IMR-90 (cell line): ENCODE measurements at regions not wholly inside any gene's neighbourhood (a gene's known extent, or its start where the extent isn't known, plus 50 kb on each side); places are given as distances from the start of the nearest gene placed in this dataset.

Source experiments
- ATAC-seq: fragments of 200-7000 bp; cut with Tn5 transposase; 2 replicates; pipeline ENCODE4 v1.9.1; 2020; ENCODE audit warnings: low read depth, mild to moderate bottlenecking, moderate library complexity
- BruUV-seq: library from RNA; stranded (reverse); fragments of 400-500 nt; replicated peaks from 2 replicates; lab custom pipeline; 2021; lab: Mats Ljungman, UMichigan
- CTCF ChIA-PET: fragments of 300-600 bp; formaldehyde crosslinking; extraction: SDS; loops from one replicate; lab custom pipeline; 2021; ENCODE audit warnings: antibody characterized with exemption; lab: Yijun Ruan, JAX
- POLR2A ChIA-PET: fragments of 300-600 bp; sonication (Branson Sonifier 250); formaldehyde crosslinking; loops from one replicate; lab custom pipeline; 2022; ENCODE audit warnings: antibody characterized with exemption; ENCODE audit not compliant: unreplicated experiment; lab: Charles Lee
- DNase-seq: peaks from one replicate; pipeline ENCODE4 v3.0.0; 2013
- H2AFZ ChIP-seq: replicated peaks from 2 replicates; pipeline ENCODE3; 2013; ENCODE audit warnings: low read length, mild to moderate bottlenecking; ENCODE audit not compliant: poor library complexity
- H2AK5ac ChIP-seq: 2 replicates; pipeline ENCODE4 v1.6.1; 2013; ENCODE audit warnings: low read depth, low read length, inconsistent platforms
- H2AK9ac ChIP-seq: replicated peaks from 2 replicates; pipeline ENCODE3; 2013; ENCODE audit warnings: mild to moderate bottlenecking, low read depth, low read length, moderate library complexity; ENCODE audit not compliant: poor library complexity
- H2BK120ac ChIP-seq: 2 replicates; pipeline ENCODE4 v1.6.1; 2013; ENCODE audit warnings: low read depth, low read length, inconsistent platforms
- H2BK15ac ChIP-seq: 3 replicates; pipeline ENCODE4 v1.6.1; 2013; ENCODE audit warnings: low read depth, low read length, inconsistent platforms
- H2BK20ac ChIP-seq: 2 replicates; pipeline ENCODE4 v1.6.1; 2013; ENCODE audit warnings: low read depth, mild to moderate bottlenecking, inconsistent platforms, low read length, moderate library complexity
- H2BK5ac ChIP-seq: 2 replicates; pipeline ENCODE4 v1.6.1; 2013; ENCODE audit warnings: mild to moderate bottlenecking, low read depth, low read length, inconsistent platforms; ENCODE audit not compliant: poor library complexity, severe bottlenecking
- H3K14ac ChIP-seq: replicated peaks from 2 replicates; pipeline ENCODE4 v1.6.1; 2013; ENCODE audit warnings: low read depth, low read length, inconsistent platforms
- H3K18ac ChIP-seq: 2 replicates; pipeline ENCODE4 v1.6.1; 2013; ENCODE audit warnings: low read depth, low read length, control low read depth
- H3K23ac ChIP-seq: 2 replicates; pipeline ENCODE4 v1.6.1; 2013; ENCODE audit warnings: low read depth, low read length, inconsistent platforms
- H3K27ac ChIP-seq: 2 replicates; pipeline ENCODE4 v1.5.1; 2013; ENCODE audit warnings: mild to moderate bottlenecking, control low read depth, low read length; ENCODE audit not compliant: insufficient read depth
- H3K27me3 ChIP-seq: 2 replicates; pipeline ENCODE4 v1.6.1; 2013; ENCODE audit warnings: low read length; ENCODE audit not compliant: control insufficient read depth, insufficient read depth
- H3K36me3 ChIP-seq: 2 replicates; pipeline ENCODE4 v1.6.1; 2013; ENCODE audit warnings: low read length, mixed read lengths; ENCODE audit not compliant: control insufficient read depth, insufficient read depth
- H3K4ac ChIP-seq: 2 replicates; pipeline ENCODE4 v1.6.1; 2013; ENCODE audit warnings: low read depth, low read length, inconsistent platforms
- H3K4me1 ChIP-seq: 2 replicates; pipeline ENCODE4 v1.6.1; 2013; ENCODE audit warnings: low read length, mixed read lengths; ENCODE audit not compliant: control insufficient read depth, insufficient read depth
- H3K4me2 ChIP-seq: 2 replicates; pipeline ENCODE4 v1.6.1; 2013; ENCODE audit warnings: low read depth, mild to moderate bottlenecking, control low read depth, low read length, moderate library complexity
- H3K4me3 ChIP-seq: 2 replicates; pipeline ENCODE4 v1.5.1; 2013; ENCODE audit warnings: low read depth, mild to moderate bottlenecking, control low read depth, low read length, moderate library complexity; ENCODE audit not compliant: insufficient read depth
- H3K56ac ChIP-seq: 2 replicates; pipeline ENCODE4 v1.6.1; 2013; ENCODE audit warnings: low read length, inconsistent platforms; ENCODE audit not compliant: insufficient read depth; ENCODE audit errors: extremely low read depth
- H3K79me1 ChIP-seq, 2 experiments: 2 replicates each; pipeline ENCODE4 v1.6.1; 2013; ENCODE audit warnings: low read length in 2 of 2, inconsistent platforms in 1 of 2, low read depth in 1 of 2
- H3K9ac ChIP-seq: 2 replicates; pipeline ENCODE4 v1.6.1; 2013; ENCODE audit warnings: low read depth, low read length, control low read depth
- H3K9me1 ChIP-seq: 2 replicates; pipeline ENCODE4 v1.6.1; 2013; ENCODE audit warnings: low read length, inconsistent platforms; ENCODE audit not compliant: insufficient read depth
- H3K9me3 ChIP-seq: 2 replicates; pipeline ENCODE4 v1.6.1; 2013; ENCODE audit warnings: low read length; ENCODE audit not compliant: control insufficient read depth, insufficient read depth
- H4K20me1 ChIP-seq: 2 replicates; pipeline ENCODE4 v1.6.1; 2013; ENCODE audit warnings: low read length, inconsistent platforms; ENCODE audit not compliant: insufficient read depth
- H4K5ac ChIP-seq: 2 replicates; pipeline ENCODE4 v1.6.1; 2013; ENCODE audit warnings: mild to moderate bottlenecking, low read depth, low read length, control low read depth
- H4K8ac ChIP-seq, 2 experiments: 2 replicates each; pipeline ENCODE4 v1.6.1; 2013; ENCODE audit warnings: low read depth in 2 of 2, low read length in 2 of 2, control low read depth in 1 of 2, inconsistent platforms in 1 of 2
- H4K91ac ChIP-seq: 2 replicates; pipeline ENCODE4 v1.6.1; 2013; ENCODE audit warnings: low read depth, low read length, inconsistent platforms; ENCODE audit not compliant: insufficient read depth
- FOS ChIP-seq: fragments of 150-350 bp; IDR thresholded peaks from 2 replicates; pipeline ENCODE4 v1.6.1; 2016; ENCODE audit warnings: low read depth, low read length
- WGBS, 2 experiments: methylation state at CpG; one replicate each; pipeline versions ENCODE4 v1.1.5 to v1.1.7; 2013; ENCODE audit warnings: missing lambda C conversion rate in 2 of 2; ENCODE audit not compliant: insufficient read length in 1 of 2; ENCODE audit errors: extremely low coverage in 2 of 2; 5-methylcytosine and 5-hydroxymethylcytosine counted together
- dilution Hi-C: fragments of 300-500 bp; cut with HindIII; formaldehyde crosslinking; loops from one replicate; pipeline ENCODE4 v1.14.3; 2018; ENCODE audit warnings: low sequenced_read_pairs; ENCODE audit not compliant: unreplicated experiment
- in situ Hi-C: fragments of 300-500 bp; cut with MboI; formaldehyde crosslinking; loops from 3 replicates; pipeline ENCODE4 v1.14.3; 2019; ENCODE audit warnings: low sequenced_read_pairs, inconsistent platforms, mixed read lengths
- intact Hi-C: fragments of 100-400 bp; cut with micrococcal nuclease; formaldehyde crosslinking; loops from 2 replicates; pipeline ENCODE4 v1.10.0; 2022

DNA sequence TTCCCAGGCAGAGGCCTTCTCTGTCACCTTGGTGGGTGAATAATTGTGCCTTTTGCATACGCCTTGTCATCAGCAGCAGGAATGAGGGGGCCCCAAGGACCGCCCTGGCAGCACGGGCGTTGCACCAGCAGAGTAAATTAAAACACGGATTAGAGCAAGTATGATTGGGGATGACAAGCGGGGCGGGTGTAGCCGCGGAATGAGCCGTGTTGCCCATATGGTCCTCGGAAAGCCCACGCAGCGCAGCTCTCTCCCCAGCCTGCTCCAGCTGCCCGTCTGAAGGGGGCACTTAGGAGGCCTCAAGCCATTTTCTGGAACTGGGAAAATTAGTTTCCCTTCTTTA, 299.4 kb upstream of the IRX3 start:
- ChIA-PET POLR2A (no interaction called here), CTCF (no interaction called here)
- no peaks in the 10 kb centered on the region for H3K4me1 ChIP-seq
- H3K27ac ChIP-seq, result no peak overlapping the region
- H3K4ac ChIP-seq, result no peak overlapping the region
- no peak overlapping the region for H2BK5ac ChIP-seq
- H3K79me1 ChIP-seq, result no peaks in the 10 kb centered on the region
- no peak overlapping the region for H3K4me2 ChIP-seq
- WGBS, 2 experiments, result 27% methylated on average over 4 of the region's 14 CpGs; no CpG with 5 or more reads in 1 of the 2 experiments
- DNase-seq, result no peak
- H3K4me3 ChIP-seq, result no peak overlapping the region
- H3K14ac ChIP-seq, result no peak overlapping the region
- ATAC-seq, result no peak
- intact Hi-C loops (no loop called here), in situ Hi-C loops (no loop called here), dilution Hi-C loops (no loop called here)
- H3K36me3 ChIP-seq, result no peaks in the 10 kb centered on the region
- no peaks in the 10 kb centered on the region for H3K27me3 ChIP-seq
- H3K18ac ChIP-seq, result no peak overlapping the region
- H4K8ac ChIP-seq, result no peak overlapping the region
- H3K9me1 ChIP-seq, result no peaks in the 10 kb centered on the region
- no peak overlapping the region for H3K23ac ChIP-seq
- no peak overlapping the region for H3K56ac ChIP-seq
- BruUV-seq, result no TSS peak
- H2AK5ac ChIP-seq, result no peak overlapping the region
- no peak overlapping the region for H2BK15ac ChIP-seq
- no peak overlapping the region for H2AFZ ChIP-seq
- H4K5ac ChIP-seq, result no peak overlapping the region
- no peak overlapping the region for H3K9ac ChIP-seq
- H4K20me1 ChIP-seq, result no peaks in the 10 kb centered on the region
- no peaks in the 10 kb centered on the region for H3K9me3 ChIP-seq
- no peak overlapping the region for H2BK20ac ChIP-seq
- no peak for TF ChIP-seq FOS
- H2BK120ac ChIP-seq, result no peak overlapping the region
- H2AK9ac ChIP-seq, result no peak overlapping the region
- H4K91ac ChIP-seq, result no peak overlapping the region
